Forelimb muscle (tissue), 1 donor: ENCODE measurements at regions not wholly inside any gene's neighbourhood (a gene's known extent, or its start where the extent isn't known, plus 50 kb on each side); places are given as distances from the start of the nearest gene placed in this dataset.
"Not testable (repeated sequence)": the region's sequence is repeated elsewhere in the genome, so short reads cannot be mapped to it uniquely, and the experiment has no call there.

Experiments used
- DNase-seq: peaks from one replicate; pipeline ENCODE4 v3.0.0-alpha.2; 2013; ENCODE audit warnings: low read depth

DNA sequence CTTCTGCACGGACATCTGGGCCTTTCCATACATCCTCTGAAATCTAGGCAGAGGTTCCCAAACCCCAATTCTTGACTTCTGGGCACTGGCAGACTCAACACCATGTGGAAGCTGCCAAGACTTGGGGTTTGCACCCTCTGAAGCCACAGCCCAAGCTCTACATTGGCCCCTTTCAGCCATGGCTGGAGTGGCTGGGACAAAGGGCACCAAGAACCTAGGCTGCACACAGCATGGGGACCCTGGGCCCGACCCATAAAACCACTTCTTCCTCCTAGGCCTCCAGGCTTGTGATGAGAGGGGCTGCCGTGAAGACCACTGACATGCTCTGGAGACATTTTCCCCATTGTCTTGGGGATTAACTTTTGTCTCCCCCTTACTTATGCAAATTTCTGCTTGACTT is 158.0 kb downstream of the GNAI1 start:
- not testable (repeated sequence) for DNase-seq

DNA sequence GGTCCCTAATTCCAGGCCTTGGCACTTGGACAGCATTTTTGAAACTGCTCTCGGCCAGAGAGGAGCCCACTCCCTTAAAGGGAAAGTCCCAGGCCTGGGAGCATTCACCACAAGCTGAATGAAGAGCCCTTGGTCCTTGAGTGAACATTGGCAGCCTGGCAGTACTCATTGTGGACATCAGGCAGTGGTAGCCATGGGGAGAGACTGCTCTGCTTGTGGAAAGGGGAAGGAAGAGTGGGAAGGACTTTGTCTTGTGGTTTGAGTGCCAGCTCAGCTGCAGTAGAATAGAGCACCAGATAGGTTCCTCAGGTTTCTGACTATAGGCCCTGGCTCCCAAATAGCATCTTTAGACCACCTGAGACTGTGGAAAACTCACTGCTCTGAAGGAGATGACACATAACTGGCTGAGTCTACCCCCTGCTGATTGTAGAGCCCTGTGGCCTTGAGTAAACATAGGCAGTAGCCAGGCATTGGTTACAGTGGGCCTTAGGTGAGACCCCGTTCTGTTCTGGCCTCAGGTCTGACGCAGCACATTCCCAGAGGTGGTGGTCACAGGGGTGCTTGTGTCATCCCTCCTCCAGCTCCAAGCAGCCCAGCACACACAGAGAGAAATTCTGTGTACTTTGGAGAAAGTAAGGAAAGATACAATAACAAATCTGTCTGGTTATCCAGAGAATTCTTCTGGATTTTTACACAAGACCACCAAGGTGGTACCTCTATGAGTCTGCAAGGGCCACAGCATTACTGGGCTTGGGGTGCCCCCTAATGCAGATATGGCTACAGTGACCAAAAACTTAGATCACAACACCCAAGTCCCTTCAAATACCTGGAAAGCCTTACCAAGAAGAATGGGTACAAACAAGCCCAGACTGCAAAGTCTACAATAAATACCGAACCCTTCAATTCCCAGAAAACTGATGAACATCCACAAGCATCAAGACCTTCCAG is 153.8 kb downstream of the GNAI1 start:
- no peak for DNase-seq

DNA sequence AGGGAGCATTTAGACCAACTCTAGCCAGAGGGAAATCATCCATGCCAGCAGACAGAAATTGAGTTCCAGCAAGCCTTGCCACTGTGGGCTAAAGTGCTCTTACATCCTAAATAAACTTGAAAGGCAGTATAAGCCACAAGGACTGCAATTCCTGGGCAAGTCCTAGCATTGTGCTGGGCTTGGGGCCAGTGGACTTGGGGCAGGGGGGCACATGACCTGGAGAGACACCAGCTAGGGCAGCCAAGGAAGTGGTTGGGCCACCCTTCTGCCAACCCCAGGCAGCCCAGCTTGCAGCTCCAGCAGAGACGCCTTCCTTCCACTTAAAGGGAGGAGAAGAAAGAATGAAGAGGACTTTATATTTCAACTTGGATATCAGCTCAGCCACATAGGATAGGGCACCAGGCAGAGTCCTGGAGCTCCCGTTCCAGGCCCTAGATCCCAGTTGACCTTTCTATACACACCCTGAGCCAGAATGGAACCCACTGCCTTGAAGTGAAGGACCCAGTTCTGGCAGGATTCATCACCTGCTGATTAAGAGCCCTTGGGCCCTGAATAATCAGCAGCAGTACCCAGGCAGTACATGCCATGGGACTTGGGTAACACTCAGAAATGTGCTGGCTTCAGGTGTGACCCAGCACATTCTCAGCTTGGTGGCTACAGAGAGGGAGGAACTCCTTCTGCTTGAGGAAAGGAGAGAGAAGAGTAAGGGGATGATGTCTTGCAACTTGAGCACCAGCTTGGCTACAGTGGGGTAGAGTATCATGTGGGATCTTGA is 153.0 kb downstream of the GNAI1 start:
- no peak for DNase-seq

DNA sequence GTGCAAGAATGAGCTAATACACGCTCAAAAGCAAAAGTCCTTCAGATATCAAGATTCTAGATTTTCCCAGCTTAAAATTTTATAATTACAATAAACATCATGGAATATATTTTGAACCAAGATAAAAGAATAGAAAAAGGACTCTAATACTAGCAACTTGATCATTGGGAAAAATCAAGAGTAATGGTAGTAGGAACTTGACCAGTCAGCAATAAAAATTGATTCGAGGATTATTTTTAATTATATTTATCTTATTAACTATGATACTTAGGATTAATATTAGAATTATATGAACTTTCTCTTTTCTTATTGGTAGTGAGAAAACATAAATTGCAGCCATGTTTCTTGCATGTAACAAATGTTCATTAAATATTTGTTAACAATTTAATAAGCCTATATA is 152.0 kb downstream of the GNAI1 start:
- DNase-seq, result no peak

DNA sequence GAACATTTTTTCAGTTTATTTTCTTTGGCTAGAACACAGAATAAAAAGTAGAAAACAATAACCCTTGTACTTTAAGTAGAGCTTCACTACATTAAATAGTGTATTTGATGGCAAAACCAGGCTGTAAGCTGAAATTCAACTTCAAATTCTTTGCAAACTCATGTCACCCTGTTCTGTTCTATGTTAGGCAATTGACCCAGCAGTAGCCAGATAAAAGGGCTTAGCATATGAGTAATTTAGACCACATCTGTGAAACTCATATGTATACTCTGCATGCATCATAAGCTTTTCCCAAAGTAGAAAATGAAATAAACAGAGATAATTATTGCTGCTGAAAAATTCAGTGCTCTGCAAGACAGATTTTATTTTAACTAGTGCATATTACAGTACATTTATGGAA is 150.2 kb downstream of the GNAI1 start:
- no peak for DNase-seq

DNA sequence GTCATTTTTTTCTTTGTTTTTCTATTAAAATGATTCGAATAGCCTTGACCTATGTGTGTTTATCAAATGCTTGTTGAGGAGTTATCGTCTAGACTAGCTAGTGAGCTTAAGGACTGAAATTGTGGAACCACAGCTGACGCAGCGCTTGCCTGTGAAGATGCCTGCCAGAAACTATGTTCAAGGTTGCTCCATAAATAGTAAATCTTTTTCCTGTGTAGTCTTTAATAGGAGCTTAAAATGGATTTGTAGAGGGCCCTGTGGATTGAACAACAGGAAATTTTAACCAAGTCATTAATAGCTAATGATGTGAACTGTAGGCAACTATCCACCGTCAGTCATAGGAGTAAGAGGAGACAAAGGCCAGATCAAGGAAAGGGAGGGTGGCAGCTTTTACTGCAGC is 145.1 kb downstream of the GNAI1 start:
- DNase-seq, result no peak

DNA sequence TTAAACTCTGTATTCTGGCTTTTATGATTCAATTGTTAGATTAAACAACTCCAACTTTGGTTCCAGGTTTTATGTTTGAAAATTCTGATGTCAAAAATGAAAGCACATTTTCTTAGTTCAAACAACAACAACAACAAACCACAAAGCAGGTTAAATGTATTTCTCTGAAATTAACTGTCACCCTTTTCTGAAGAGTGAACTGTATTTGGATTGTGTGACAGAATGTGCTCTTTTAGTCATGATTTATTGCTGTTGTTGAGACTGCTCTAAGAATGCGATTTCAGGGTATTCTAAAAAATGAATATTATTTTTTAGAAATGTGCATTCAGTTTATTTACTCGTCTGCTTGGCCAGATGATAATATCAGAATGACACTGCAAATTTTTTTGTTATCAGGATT is 144.1 kb downstream of the GNAI1 start:
- no peak for DNase-seq

DNA sequence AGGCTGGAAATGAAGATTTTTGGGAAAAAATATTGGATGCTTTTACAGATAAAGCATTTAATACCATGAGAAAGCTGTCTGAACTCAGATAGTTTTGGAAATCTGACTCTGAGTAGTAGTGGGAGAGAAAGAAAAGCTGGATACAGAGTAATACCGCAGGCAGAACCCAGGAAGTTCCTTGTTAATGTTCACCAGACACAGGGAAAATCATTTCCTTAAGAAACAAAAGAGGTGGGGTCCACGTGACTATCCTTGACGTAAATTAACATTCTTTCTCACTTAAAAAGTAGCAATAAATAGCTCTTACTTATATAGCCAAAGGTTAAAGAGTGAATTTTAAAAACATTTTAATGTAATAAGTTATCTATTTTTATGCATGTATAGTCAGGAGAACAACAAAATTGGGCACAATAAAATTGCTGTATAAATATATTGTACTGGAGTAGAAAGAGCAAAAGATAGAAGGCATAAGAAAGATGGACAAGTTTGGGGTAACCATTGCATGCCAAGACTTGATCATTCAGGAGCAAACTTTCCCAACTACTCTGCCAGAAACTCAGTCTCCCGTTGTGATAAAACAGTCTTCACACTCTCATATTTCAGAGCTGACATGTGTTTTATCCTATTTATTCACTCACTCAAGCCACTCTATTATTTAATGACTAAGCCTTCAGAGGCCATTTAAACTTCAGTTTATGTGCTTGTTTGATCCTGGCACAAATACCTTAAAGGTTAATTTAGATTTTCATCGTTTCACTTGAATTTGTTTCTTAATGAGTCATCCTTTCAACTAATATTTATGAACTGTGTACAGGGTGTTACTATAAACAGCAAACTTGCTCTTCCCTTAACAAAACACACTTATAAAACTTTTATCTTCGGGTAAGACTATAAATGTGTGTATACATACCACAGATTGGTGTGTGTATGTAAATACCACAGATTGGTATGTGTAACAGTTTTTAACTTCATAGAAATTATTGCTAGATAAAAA is 143.1 kb downstream of the GNAI1 start:
- no peak for DNase-seq
